ENCODE measurements at regions not wholly inside any gene's neighbourhood (a gene's known extent, or its start where the extent isn't known, plus 50 kb on each side); places are given as distances from the start of the nearest gene placed in this dataset.
"Not testable (repeated sequence)": the region's sequence is repeated elsewhere in the genome, so short reads cannot be mapped to it uniquely, and the experiment has no call there.

DNA sequence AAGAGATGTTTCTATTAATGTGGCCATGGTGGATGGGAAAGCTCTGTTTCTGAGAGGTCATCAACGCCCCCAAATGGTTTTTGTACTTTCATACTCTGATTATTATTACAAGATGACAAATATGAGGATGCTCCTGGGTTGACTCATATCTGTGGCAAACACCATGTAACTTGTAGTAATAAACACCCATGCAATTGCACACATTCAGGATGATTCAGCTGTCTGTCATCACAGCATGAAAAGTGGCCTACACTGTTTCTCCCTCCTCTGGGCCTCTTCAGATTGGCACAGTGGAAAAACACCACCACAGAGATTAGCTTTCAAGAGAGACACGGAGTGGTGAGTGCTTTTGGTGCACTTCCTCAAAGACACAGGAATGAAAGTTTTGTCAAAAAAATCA, 85.4 kb downstream of the MTNR1B start:
- H3K4me3 ChIP-seq = no peak overlapping the region
- WGBS (ENCODE audit: low lambda C conversion rate, missing lambda C conversion rate) = 82% methylated on average over 2 of the region's 2 CpGs

DNA sequence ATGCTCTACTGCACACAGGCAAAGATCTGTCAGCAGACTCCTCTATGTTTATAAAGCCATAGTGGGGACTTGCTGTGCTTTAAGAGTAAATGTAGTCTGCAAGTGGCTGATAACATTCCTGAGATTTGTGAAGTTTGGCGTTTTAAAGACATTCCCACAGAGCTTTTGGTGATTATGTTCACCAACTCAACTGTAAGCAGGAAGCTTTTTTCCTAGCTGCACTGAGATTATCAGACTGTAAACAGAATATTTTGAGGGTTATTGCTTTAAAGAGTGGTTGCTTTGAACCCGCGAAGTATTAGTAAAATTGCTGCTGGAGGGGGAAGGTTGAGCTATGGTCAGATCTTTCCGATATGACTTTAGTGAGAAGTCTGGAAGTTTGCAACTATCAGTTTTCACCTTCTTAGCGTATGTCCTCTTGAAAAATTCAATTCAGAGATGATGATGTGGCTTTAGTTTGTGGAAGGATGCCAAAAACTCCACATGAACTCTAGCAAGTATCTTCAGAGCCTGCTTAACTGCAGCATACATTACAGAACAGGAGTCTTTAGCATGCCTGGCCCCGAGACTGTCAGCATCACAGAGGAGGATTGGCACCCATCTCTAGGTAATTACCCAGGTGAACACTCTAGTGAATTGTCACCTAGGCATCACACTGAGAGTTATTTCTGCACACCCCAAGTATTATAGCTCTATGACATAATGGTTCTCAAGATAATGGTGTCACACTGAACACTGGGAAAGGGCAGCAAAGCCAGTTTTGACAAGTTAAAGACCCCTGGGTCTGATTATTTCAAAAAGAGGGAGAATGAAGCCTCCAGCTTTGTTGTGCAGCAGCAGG, 89.9 kb downstream of the MTNR1B start:
- DNase-seq (ENCODE audit: low spot score) = peak; percentile 44
- WGBS (ENCODE audit: low lambda C conversion rate, missing lambda C conversion rate) = 31% methylated on average over 6 of the region's 6 CpGs
- no peak overlapping the region for H3K27ac ChIP-seq

More for the DNA sequence above, 85.4 kb downstream of the MTNR1B start:
- peak overlapping the region; percentile 28 for H3K27ac ChIP-seq
- no peaks in the 10 kb centered on the region for H3K9me2 ChIP-seq (replicated peaks; ENCODE audit: insufficient read depth)
- no peaks in the 10 kb centered on the region for H3K27me3 ChIP-seq
- no peaks in the 10 kb centered on the region for H3K36me3 ChIP-seq (replicated peaks; ENCODE audit: insufficient read depth, low read depth)
- no peak for TF ChIP-seq EZH2phosphoT487 (IDR thresholded peaks at IDR 0.05; ENCODE audit: low read depth, severe bottlenecking, unreplicated experiment)
- TF ChIP-seq, protein P1, sequence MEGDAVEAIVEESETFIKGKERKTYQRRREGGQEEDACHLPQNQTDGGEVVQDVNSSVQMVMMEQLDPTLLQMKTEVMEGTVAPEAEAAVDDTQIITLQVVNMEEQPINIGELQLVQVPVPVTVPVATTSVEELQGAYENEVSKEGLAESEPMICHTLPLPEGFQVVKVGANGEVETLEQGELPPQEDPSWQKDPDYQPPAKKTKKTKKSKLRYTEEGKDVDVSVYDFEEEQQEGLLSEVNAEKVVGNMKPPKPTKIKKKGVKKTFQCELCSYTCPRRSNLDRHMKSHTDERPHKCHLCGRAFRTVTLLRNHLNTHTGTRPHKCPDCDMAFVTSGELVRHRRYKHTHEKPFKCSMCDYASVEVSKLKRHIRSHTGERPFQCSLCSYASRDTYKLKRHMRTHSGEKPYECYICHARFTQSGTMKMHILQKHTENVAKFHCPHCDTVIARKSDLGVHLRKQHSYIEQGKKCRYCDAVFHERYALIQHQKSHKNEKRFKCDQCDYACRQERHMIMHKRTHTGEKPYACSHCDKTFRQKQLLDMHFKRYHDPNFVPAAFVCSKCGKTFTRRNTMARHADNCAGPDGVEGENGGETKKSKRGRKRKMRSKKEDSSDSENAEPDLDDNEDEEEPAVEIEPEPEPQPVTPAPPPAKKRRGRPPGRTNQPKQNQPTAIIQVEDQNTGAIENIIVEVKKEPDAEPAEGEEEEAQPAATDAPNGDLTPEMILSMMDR (IDR thresholded peaks at IDR 0.05; ENCODE audit: poor library complexity) = no peak
- no peak for TF ChIP-seq EZH2 (IDR thresholded peaks at IDR 0.05; ENCODE audit: borderline replicate concordance)
- no peak overlapping the region for H3K4me2 ChIP-seq
- peak; percentile 38 for DNase-seq (ENCODE audit: low spot score)
- H2AFZ ChIP-seq = no peak overlapping the region
- no peaks in the 10 kb centered on the region for H3K79me2 ChIP-seq
- peaks cover 11% of the 10 kb centered on the region for H3K4me1 ChIP-seq (ENCODE audit: insufficient read depth)
- H3K9me3 ChIP-seq (ENCODE audit: low read depth) = no peaks in the 10 kb centered on the region
- no peaks in the 10 kb centered on the region for H4K20me1 ChIP-seq (ENCODE audit: insufficient read depth, poor library complexity, severe bottlenecking)

DNA sequence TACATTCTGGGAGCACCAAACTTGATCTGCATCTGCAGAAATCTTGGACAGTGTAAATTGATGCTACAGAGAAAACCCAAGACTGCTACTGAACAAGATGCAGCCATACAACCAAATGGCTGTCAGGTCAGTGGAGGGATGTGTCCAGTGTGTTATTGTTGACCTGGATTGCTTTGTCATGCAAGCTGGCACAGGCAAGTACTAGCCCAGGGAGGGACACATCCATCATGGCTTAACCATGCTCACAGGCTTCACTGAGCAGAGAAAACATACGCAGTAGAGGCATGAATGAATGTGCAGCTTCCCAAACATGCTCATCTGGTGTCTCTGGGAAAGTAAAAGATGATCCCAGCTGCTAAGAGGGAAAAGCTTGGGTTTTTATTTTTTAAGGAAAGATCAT, 93.6 kb downstream of the MTNR1B start:
- TF ChIP-seq EZH2 (IDR thresholded peaks at IDR 0.05; ENCODE audit: borderline replicate concordance) = no peak
- TF ChIP-seq, protein P1 (IDR thresholded peaks at IDR 0.05; ENCODE audit: poor library complexity) = no peak
- no peak for TF ChIP-seq EZH2phosphoT487 (IDR thresholded peaks at IDR 0.05; ENCODE audit: low read depth, severe bottlenecking, unreplicated experiment)
- no peak for DNase-seq (ENCODE audit: low spot score)
- no peak overlapping the region for H2AFZ ChIP-seq
- 75% methylated on average over 1 of the region's 1 CpG for WGBS (ENCODE audit: low lambda C conversion rate, missing lambda C conversion rate)
- no peaks in the 10 kb centered on the region for H3K9me2 ChIP-seq (replicated peaks; ENCODE audit: insufficient read depth)
- H3K27ac ChIP-seq = no peak overlapping the region
- no peak overlapping the region for H3K4me2 ChIP-seq
- no peaks in the 10 kb centered on the region for H4K20me1 ChIP-seq (ENCODE audit: insufficient read depth, poor library complexity, severe bottlenecking)
- no peaks in the 10 kb centered on the region for H3K79me2 ChIP-seq
- H3K27me3 ChIP-seq = no peaks in the 10 kb centered on the region
- no peaks in the 10 kb centered on the region for H3K9me3 ChIP-seq (ENCODE audit: low read depth)
- no peak overlapping the region for H3K4me3 ChIP-seq
- H3K4me1 ChIP-seq (ENCODE audit: insufficient read depth) = peaks cover 11% of the 10 kb centered on the region
- H3K36me3 ChIP-seq (replicated peaks; ENCODE audit: insufficient read depth, low read depth) = no peaks in the 10 kb centered on the region

More for the DNA sequence above, 89.9 kb downstream of the MTNR1B start:
- Histone ChIP-seq H3K9me3 (ENCODE audit: low read depth) (no peaks in the 10 kb centered on the region), H3K4me2 (peak overlapping the region; percentile 58), H3K4me3 (no peak overlapping the region), H3K79me2 (no peaks in the 10 kb centered on the region), H4K20me1 (ENCODE audit: insufficient read depth, poor library complexity, severe bottlenecking) (no peaks in the 10 kb centered on the region), H3K36me3 (replicated peaks; ENCODE audit: insufficient read depth, low read depth) (no peaks in the 10 kb centered on the region), H2AFZ (no peak overlapping the region), H3K27me3 (no peaks in the 10 kb centered on the region), H3K9me2 (replicated peaks; ENCODE audit: insufficient read depth) (no peaks in the 10 kb centered on the region), H3K4me1 (ENCODE audit: insufficient read depth) (peaks cover 11% of the 10 kb centered on the region)
- TF ChIP-seq EZH2 (IDR thresholded peaks at IDR 0.05; ENCODE audit: borderline replicate concordance) = no peak

DNA sequence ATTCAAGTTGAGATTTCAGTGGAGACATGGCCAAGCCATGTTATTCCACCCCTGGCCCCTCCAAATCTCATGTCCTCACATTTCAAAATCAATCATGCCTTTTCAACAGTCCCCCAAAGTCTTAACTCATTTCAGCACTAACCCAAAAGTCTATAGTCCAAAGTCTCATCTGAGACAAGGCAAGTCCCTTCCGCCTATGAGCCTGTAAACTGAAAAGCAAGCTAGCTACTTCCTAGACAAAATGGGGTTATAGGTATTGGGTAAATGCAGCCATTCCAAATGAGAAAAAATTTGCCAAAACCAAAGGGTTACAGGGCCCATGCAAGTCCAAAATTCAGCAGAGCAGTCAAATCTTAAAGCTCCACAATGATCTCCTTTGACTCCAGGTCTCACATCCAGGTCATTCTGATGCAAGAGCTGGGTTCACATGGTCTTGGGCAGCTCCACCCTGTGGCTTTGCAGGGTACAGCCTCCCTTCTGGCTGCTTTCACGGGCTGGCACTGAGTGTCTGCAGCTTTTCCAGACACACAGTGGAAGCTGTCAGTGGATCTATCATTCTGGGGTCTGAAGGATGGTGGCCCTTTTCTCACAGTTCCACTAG, 95.7 kb downstream of the MTNR1B start:
- H2AFZ ChIP-seq = not testable (repeated sequence)
- 79% methylated on average over 2 of the region's 2 CpGs for WGBS (ENCODE audit: low lambda C conversion rate, missing lambda C conversion rate)

More for the DNA sequence above, 95.7 kb downstream of the MTNR1B start:
- not testable (repeated sequence) for H3K9me2 ChIP-seq (replicated peaks; ENCODE audit: insufficient read depth); H3K9me3 ChIP-seq (ENCODE audit: low read depth); H3K4me1 ChIP-seq (ENCODE audit: insufficient read depth); H3K27me3 ChIP-seq; H3K27ac ChIP-seq; H4K20me1 ChIP-seq (ENCODE audit: insufficient read depth, poor library complexity, severe bottlenecking); H3K4me3 ChIP-seq; DNase-seq (ENCODE audit: low spot score); H3K79me2 ChIP-seq; H3K4me2 ChIP-seq; H3K36me3 ChIP-seq (replicated peaks; ENCODE audit: insufficient read depth, low read depth)
- TF ChIP-seq, protein P1 (IDR thresholded peaks at IDR 0.05; ENCODE audit: poor library complexity) = peak; percentile 14

All from hepatocyte (in vitro differentiated cells).